HepG2 (cell line): ENCODE measurements at regions not wholly inside any gene's neighbourhood (a gene's known extent, or its start where the extent isn't known, plus 50 kb on each side); places are given as distances from the start of the nearest gene placed in this dataset.

ENCODE experiments used
- ATAC-seq: fragments of 200-7000 bp; cut with Tn5 transposase; 3 replicates; pipeline ENCODE4 v1.9.1; 2020; ENCODE audit warnings: mild to moderate bottlenecking, moderate library complexity
- BruUV-seq: library from RNA; stranded (reverse); fragments of 400-500 nt; replicated peaks from 2 replicates; lab custom pipeline; 2021; lab: Mats Ljungman, UMichigan
- CTCF ChIA-PET: fragments of 300-600 bp; formaldehyde crosslinking; extraction: SDS; loops from one replicate; lab custom pipeline; 2021; ENCODE audit warnings: low total read pairs, inconsistent platforms, low intra/inter-chr PET ratio; lab: Yijun Ruan, JAX
- POLR2A ChIA-PET: fragments of 350-600 bp; sonication (Branson Sonifier 250); formaldehyde crosslinking; loops from one replicate; lab custom pipeline; 2020; ENCODE audit warnings: antibody characterized with exemption, inconsistent platforms; lab: Yijun Ruan, JAX
- DNase-seq: peaks from one replicate; pipeline ENCODE4 v3.0.0-alpha.2; 2015; ENCODE audit warnings: low spot score
- FAIRE-seq: peaks from 3 replicates; lab custom pipeline; 2011; peaks lifted over from hg19 to GRCh38; lab: Jason Lieb, UNC
- H2AFZ ChIP-seq: one replicate; pipeline ENCODE4 v1.6.1; 2011; ENCODE audit warnings: low read length, inconsistent platforms
- H3K27ac ChIP-seq: fragments of 300-600 bp; 3 replicates; pipeline ENCODE4 v1.8.0; 2011; ENCODE audit warnings: mixed run types, mild to moderate bottlenecking, mixed read lengths, low read length, inconsistent platforms; ENCODE audit not compliant: insufficient read depth; ENCODE audit errors: extremely low read length
- H3K27me3 ChIP-seq, 2 experiments: fragments of 200-600 bp in 1 of 2; 2 replicates in 1 of 2; 3 replicates in 1 of 2; pipeline versions ENCODE4 v1.6.0 to v1.8.0; 2011; ENCODE audit warnings: low read length in 2 of 2, mild to moderate bottlenecking in 2 of 2, moderate library complexity in 2 of 2, inconsistent platforms in 1 of 2; ENCODE audit not compliant: insufficient read depth in 2 of 2, control insufficient read depth in 1 of 2
- H3K36me3 ChIP-seq, 2 experiments: fragments of 200-600 bp in 1 of 2; replicated peaks in 1 of 2; 2 replicates in 1 of 2; 3 replicates in 1 of 2; pipeline versions ENCODE4 v1.5.1 to v1.8.0; 2011; ENCODE audit warnings: low read length in 2 of 2, inconsistent platforms in 1 of 2; ENCODE audit not compliant: insufficient read depth in 2 of 2, control insufficient read depth in 1 of 2
- H3K4me1 ChIP-seq: 2 replicates; pipeline ENCODE4 v1.5.1; 2012; ENCODE audit warnings: low read length, inconsistent platforms; ENCODE audit not compliant: insufficient read depth
- H3K4me2 ChIP-seq: 2 replicates; pipeline ENCODE4 v1.6.0; 2011; ENCODE audit warnings: low read depth, low read length, inconsistent platforms
- H3K4me3 ChIP-seq, 3 experiments: fragments of 200-600 bp in 1 of 3; sonication (generic), shearing (Covaris generic) in 1 of 3; replicated peaks in 1 of 3; 2 replicates each; pipeline ENCODE4 v1.5.1; 2011 to 2016; ENCODE audit warnings: low read length in 3 of 3, inconsistent platforms in 2 of 3, low read depth in 2 of 3, mild to moderate bottlenecking in 2 of 3, control low read depth in 1 of 3, mixed read lengths in 1 of 3; ENCODE audit not compliant: insufficient read depth in 1 of 3
- H3K79me2 ChIP-seq: one replicate; pipeline ENCODE4 v1.6.1; 2011; ENCODE audit warnings: low read length, inconsistent platforms; ENCODE audit not compliant: insufficient read depth
- H3K9ac ChIP-seq: 2 replicates; pipeline ENCODE4 v1.6.0; 2011; ENCODE audit warnings: mild to moderate bottlenecking, low read depth, low read length, inconsistent platforms; ENCODE audit not compliant: insufficient read depth
- H3K9me3 ChIP-seq: 2 replicates; pipeline ENCODE4 v1.5.1; 2012; ENCODE audit warnings: mild to moderate bottlenecking, low read length
- H4K20me1 ChIP-seq: 2 replicates; pipeline ENCODE4 v1.6.0; 2011; ENCODE audit warnings: inconsistent platforms, mild to moderate bottlenecking, low read length, moderate library complexity; ENCODE audit not compliant: insufficient read depth
- ATAD3A ChIP-seq: sonication (generic); formaldehyde crosslinking; IDR thresholded peaks from 2 replicates; pipeline ENCODE4 v1.4.0; 2020; ENCODE audit warnings: missing genetic modification reagents
- DNMT3B ChIP-seq: conservative IDR thresholded peaks from 2 replicates; pipeline ENCODE4 v1.6.1; 2016; ENCODE audit warnings: missing biosample characterization, control low read depth
- FOXO1 ChIP-seq: sonication (generic); formaldehyde crosslinking; IDR thresholded peaks from 2 replicates; pipeline ENCODE4 v1.4.0; 2020; ENCODE audit warnings: missing genetic modification reagents
- HNF4G ChIP-seq, 2 experiments: sonication (generic) in 1 of 2; formaldehyde crosslinking in 1 of 2; IDR thresholded peaks; 2 replicates each; pipeline versions ENCODE4 v1.4.0 to v1.6.1; 2011 to 2020; ENCODE audit warnings: borderline replicate concordance in 2 of 2, low read depth in 2 of 2, mild to moderate bottlenecking in 2 of 2, low read length in 1 of 2, missing genetic modification reagents in 1 of 2, moderate library complexity in 1 of 2
- NFIC ChIP-seq: IDR thresholded peaks from 2 replicates; pipeline ENCODE4 v1.6.1; 2012; ENCODE audit warnings: mild to moderate bottlenecking, low read length, inconsistent platforms
- NFYC ChIP-seq: IDR thresholded peaks from 2 replicates; pipeline ENCODE4 v1.6.1; 2016; ENCODE audit warnings: missing genetic modification reagents, missing compliant biosample characterization
- NONO ChIP-seq, 2 experiments: fragments of 450-650 bp in 1 of 2; sonication (generic) in 1 of 2; formaldehyde crosslinking in 1 of 2; IDR thresholded peaks in 1 of 2; conservative IDR thresholded peaks in 1 of 2; 2 replicates each; pipeline versions ENCODE4 v1.6.1 to v1.8.0; 2017 to 2022; ENCODE audit warnings: mild to moderate bottlenecking in 1 of 2, missing genetic modification reagents in 1 of 2, moderate library complexity in 1 of 2
- NR1H2 ChIP-seq: sonication (generic); formaldehyde crosslinking; IDR thresholded peaks from 2 replicates; pipeline ENCODE4 v1.8.1; 2022; ENCODE audit warnings: low read depth, missing genetic modification reagents, borderline replicate concordance
- NR2F1 ChIP-seq, 2 experiments: fragments of 450-650 bp in 1 of 2; formaldehyde crosslinking in 1 of 2; IDR thresholded peaks; 2 replicates each; pipeline versions ENCODE4 v1.5.0 to v1.6.1; 2016 to 2020; ENCODE audit warnings: mild to moderate bottlenecking in 1 of 2, missing compliant biosample characterization in 1 of 2, missing genetic modification reagents in 1 of 2, moderate library complexity in 1 of 2
- NRL ChIP-seq: sonication (generic); formaldehyde crosslinking; IDR thresholded peaks from 2 replicates; pipeline ENCODE4 v1.5.0; 2020; ENCODE audit warnings: missing genetic modification reagents, mild to moderate bottlenecking, moderate library complexity, borderline replicate concordance
- PATZ1 ChIP-seq: sonication (generic); formaldehyde crosslinking; IDR thresholded peaks from 2 replicates; pipeline ENCODE4 v1.4.0; 2020; ENCODE audit warnings: missing genetic modification reagents
- RARG ChIP-seq: sonication (generic); formaldehyde crosslinking; IDR thresholded peaks from 2 replicates; pipeline ENCODE4 v1.4.0; 2020; ENCODE audit warnings: low read depth, mild to moderate bottlenecking, missing genetic modification reagents
- SAP130 ChIP-seq: IDR thresholded peaks from 2 replicates; pipeline ENCODE4 v1.6.1; 2016; ENCODE audit warnings: low read depth
- YY1 ChIP-seq: IDR thresholded peaks from 2 replicates; pipeline ENCODE4 v1.6.1; 2011; ENCODE audit warnings: low read length, low read depth, moderate library complexity, mild to moderate bottlenecking; ENCODE audit not compliant: insufficient read depth, insufficient replicate concordance
- ZFP82 ChIP-seq: sonication (generic); formaldehyde crosslinking; IDR thresholded peaks from 2 replicates; pipeline ENCODE4 v1.5.1; 2020; ENCODE audit warnings: mild to moderate bottlenecking, missing genetic modification reagents, borderline replicate concordance
- ZNF20 ChIP-seq: sonication (generic); formaldehyde crosslinking; IDR thresholded peaks from 2 replicates; pipeline ENCODE4 v1.4.0; 2020; ENCODE audit warnings: mild to moderate bottlenecking, moderate library complexity, missing genetic modification reagents
- ZNF33B ChIP-seq: sonication (generic); formaldehyde crosslinking; IDR thresholded peaks from 2 replicates; pipeline ENCODE4 v1.5.1; 2020; ENCODE audit warnings: mild to moderate bottlenecking, missing genetic modification reagents
- ZNF34 ChIP-seq: sonication (generic); formaldehyde crosslinking; IDR thresholded peaks from 2 replicates; pipeline ENCODE4 v1.4.0; 2020; ENCODE audit warnings: mild to moderate bottlenecking, missing genetic modification reagents, borderline replicate concordance
- ZNF709 ChIP-seq: sonication (generic); formaldehyde crosslinking; IDR thresholded peaks from 2 replicates; pipeline ENCODE4 v1.5.0; 2020; ENCODE audit warnings: mild to moderate bottlenecking, missing genetic modification reagents
- ZNF746 ChIP-seq: sonication (generic); formaldehyde crosslinking; IDR thresholded peaks from 2 replicates; pipeline ENCODE4 v1.8.0; 2022; ENCODE audit warnings: mild to moderate bottlenecking, missing genetic modification reagents
- ZNF878 ChIP-seq: sonication (generic); formaldehyde crosslinking; IDR thresholded peaks from 2 replicates; pipeline ENCODE4 v1.8.1; 2023; ENCODE audit warnings: mild to moderate bottlenecking, missing genetic modification reagents, moderate library complexity
- ZSCAN30 ChIP-seq: sonication (generic); formaldehyde crosslinking; IDR thresholded peaks from 2 replicates; pipeline ENCODE4 v1.5.0; 2020; ENCODE audit warnings: mild to moderate bottlenecking, missing genetic modification reagents
- WGBS: methylation state at CpG from one replicate; pipeline ENCODE4 v1.1.6; 2017; ENCODE audit warnings: low lambda C conversion rate; 5-methylcytosine and 5-hydroxymethylcytosine counted together
- in situ Hi-C: cut with HindIII; loops from 2 replicates; pipeline ENCODE4 v1.10.0; 2017; ENCODE audit warnings: low pct_unique_long_range_greater_than_20kb; ENCODE audit not compliant: extremely low pct_ligation_motif_present
- intact Hi-C: fragments of 100-400 bp; cut with micrococcal nuclease; formaldehyde crosslinking; loops from one replicate; pipeline ENCODE4 v1.10.0; 2022; ENCODE audit not compliant: unreplicated experiment

GRCh38 chr10:23955456-23956225, 253.3 kb upstream of the KIAA1217 start (continued):
- no peak for TF ChIP-seq RARG (CRISPR knock-in tag)
- no peak for TF ChIP-seq NRL
- TF ChIP-seq NFIC = no peak
- TF ChIP-seq PATZ1 (CRISPR knock-in tag) = no peak
- no peak for TF ChIP-seq SAP130 (CRISPR knock-in tag)
- no peak for TF ChIP-seq ZSCAN30 (CRISPR knock-in tag)
- TF ChIP-seq NR2F1 (CRISPR knock-in tag; IDR thresholded peaks at IDR 0.05) = no peak
- TF ChIP-seq YY1 = no peak
- no peak for TF ChIP-seq ATAD3A (CRISPR knock-in tag)
- no peak for TF ChIP-seq FOXO1 (CRISPR knock-in tag)
- TF ChIP-seq HNF4G (IDR thresholded peaks at IDR 0.05; ENCODE audit: borderline replicate concordance, low read depth, low read length) = no peak
- no peak for TF ChIP-seq HNF4G (CRISPR knock-in tag; IDR thresholded peaks at IDR 0.05; ENCODE audit: borderline replicate concordance, low read depth)

- no peak overlapping the region for H2AFZ ChIP-seq
- H3K9me3 ChIP-seq = no peaks in the 10 kb centered on the region
- WGBS = 48% methylated on average over 5 of the region's 5 CpGs
- no TSS peak for BruUV-seq
- intact Hi-C loops = no loop called here
- FAIRE-seq = no peak
- DNase-seq = no peak
- TF ChIP-seq NR1H2 (CRISPR knock-in tag) (no peak), NFYC (CRISPR knock-in tag) (no peak), ZNF33B (no peak), ZNF746 (CRISPR knock-in tag) (no peak), NONO (IDR thresholded peaks at IDR 0.05) (no peak), NONO (CRISPR knock-in tag; conservative IDR thresholded peaks at IDR 0.05) (no peak), ZNF878 (no peak), ZNF20 (CRISPR knock-in tag) (no peak), ZNF34 (CRISPR knock-in tag) (no peak), ZNF709 (CRISPR knock-in tag) (no peak), DNMT3B (CRISPR knock-in tag) (no peak), ZFP82 (no peak)
- no peaks in the 10 kb centered on the region for H3K4me1 ChIP-seq
- no peak overlapping the region for H3K4me2 ChIP-seq
- ChIA-PET POLR2A (no interaction called here), CTCF (no interaction called here)
- no peak overlapping the region for H3K4me3 ChIP-seq
- no peak for ATAC-seq
- in situ Hi-C loops = no loop called here
- H3K27me3 ChIP-seq = no peaks in the 10 kb centered on the region
- H3K9ac ChIP-seq = no peak overlapping the region
- H3K79me2 ChIP-seq = no peaks in the 10 kb centered on the region
- no peaks in the 10 kb centered on the region for H4K20me1 ChIP-seq
- H3K36me3 ChIP-seq = no peaks in the 10 kb centered on the region
- H3K27ac ChIP-seq = no peak overlapping the region
Measured at GRCh38 chr10:23965123-23965522, 243.8 kb upstream of the KIAA1217 start.
